H1 (cell line): ENCODE measurements at regions not wholly inside any gene's neighbourhood (a gene's known extent, or its start where the extent isn't known, plus 50 kb on each side); places are given as distances from the start of the nearest gene placed in this dataset.

Experiments used
- CTCF ChIA-PET: fragments of 300-600 bp; sonication (Branson Sonifier 250); formaldehyde crosslinking; loops from one replicate; lab custom pipeline; 2021; ENCODE audit not compliant: partially characterized antibody; lab: Charles Lee
- POLR2A ChIA-PET: fragments of 300-600 bp; sonication (Branson Sonifier 250); formaldehyde crosslinking; loops from one replicate; lab custom pipeline; 2021; ENCODE audit warnings: inconsistent platforms; ENCODE audit not compliant: partially characterized antibody; lab: Charles Lee
- DNase-seq, 2 experiments: peaks; one replicate each; pipeline versions ENCODE4 v3.0.0 to v3.0.0-alpha.2; 2010 to 2022; ENCODE audit warnings: low spot score in 2 of 2, low read depth in 1 of 2, mixed read lengths in 1 of 2
- FAIRE-seq: peaks from 2 replicates; lab custom pipeline; 2011; peaks lifted over from hg19 to GRCh38; lab: Jason Lieb, UNC
- H2AFZ ChIP-seq: 2 replicates; pipeline ENCODE4 v1.8.1; 2012; ENCODE audit warnings: low read length, inconsistent platforms
- H2AK5ac ChIP-seq: 2 replicates; pipeline ENCODE4 v1.6.1; 2013; ENCODE audit warnings: low read depth, low read length
- H2BK120ac ChIP-seq: replicated peaks from 2 replicates; pipeline ENCODE3; 2013; ENCODE audit warnings: low read depth, low read length, inconsistent platforms
- H2BK12ac ChIP-seq: 2 replicates; pipeline ENCODE4 v1.6.1; 2013; ENCODE audit warnings: low read depth, low read length
- H2BK15ac ChIP-seq: 2 replicates; pipeline ENCODE4 v1.6.1; 2013; ENCODE audit warnings: low read length
- H2BK20ac ChIP-seq: 2 replicates; pipeline ENCODE4 v1.6.1; 2013; ENCODE audit warnings: low read length
- H2BK5ac ChIP-seq: 2 replicates; pipeline ENCODE4 v1.6.1; 2013; ENCODE audit warnings: low read depth, low read length
- H3K14ac ChIP-seq: 2 replicates; pipeline ENCODE4 v1.6.1; 2013; ENCODE audit warnings: inconsistent platforms; ENCODE audit not compliant: insufficient read length
- H3K18ac ChIP-seq: 2 replicates; pipeline ENCODE4 v1.6.1; 2013; ENCODE audit warnings: low read length; ENCODE audit errors: extremely low read depth
- H3K23ac ChIP-seq: 2 replicates; pipeline ENCODE4 v1.6.1; 2013; ENCODE audit warnings: inconsistent platforms; ENCODE audit not compliant: insufficient read length
- H3K23me2 ChIP-seq: 2 replicates; pipeline ENCODE4 v1.6.1; 2013; ENCODE audit warnings: low read depth, low read length
- H3K27ac ChIP-seq: 2 replicates; pipeline ENCODE4 v1.6.1; 2011; ENCODE audit warnings: low read depth, low read length, inconsistent platforms
- H3K27me3 ChIP-seq, 4 experiments: replicated peaks in 1 of 4; 1 replicate in 1 of 4; 2 replicates in 3 of 4; pipeline versions ENCODE4 v1.6.1 to v1.8.1; 2011 to 2013; ENCODE audit warnings: low read length in 3 of 4, mild to moderate bottlenecking in 3 of 4, inconsistent platforms in 2 of 4, mixed read lengths in 2 of 4, moderate library complexity in 1 of 4; ENCODE audit not compliant: control insufficient read depth in 3 of 4, insufficient read depth in 3 of 4; ENCODE audit errors: extremely low read depth in 1 of 4
- H3K36me3 ChIP-seq, 4 experiments: 2 replicates each; pipeline versions ENCODE4 v1.6.1 to v1.8.1; 2011 to 2013; ENCODE audit warnings: mild to moderate bottlenecking in 4 of 4, low read length in 3 of 4, moderate library complexity in 2 of 4, control low read depth in 1 of 4, inconsistent platforms in 1 of 4; ENCODE audit not compliant: insufficient read depth in 4 of 4, control insufficient read depth in 2 of 4
- H3K4ac ChIP-seq: replicated peaks from 2 replicates; pipeline ENCODE3; 2013; ENCODE audit warnings: low read length, low read depth, mixed read lengths, inconsistent platforms; ENCODE audit not compliant: insufficient read length
- H3K4me1 ChIP-seq, 4 experiments: replicated peaks in 1 of 4; 1 replicate in 1 of 4; 2 replicates in 3 of 4; pipeline versions ENCODE4 v1.6.1 to v1.8.1; 2011 to 2013; ENCODE audit warnings: low read length in 3 of 4, inconsistent platforms in 2 of 4, mixed read lengths in 1 of 4; ENCODE audit not compliant: insufficient read depth in 4 of 4, control insufficient read depth in 3 of 4
- H3K4me2 ChIP-seq, 2 experiments: 2 replicates each; pipeline versions ENCODE4 v1.6.1 to v1.8.1; 2011 to 2013; ENCODE audit warnings: low read depth in 2 of 2, low read length in 2 of 2, control low read depth in 1 of 2, inconsistent platforms in 1 of 2, mild to moderate bottlenecking in 1 of 2; ENCODE audit not compliant: insufficient read depth in 1 of 2
- H3K4me3 ChIP-seq, 4 experiments: fragments of 200-600, 300-600 bp in 1 of 4; sonication (generic), shearing (Covaris generic), sonication (Bioruptor Twin) in 1 of 4; 2 replicates each; pipeline versions ENCODE4 v1.5.1 to v1.8.1; 2011 to 2016; ENCODE audit warnings: low read length in 4 of 4, low read depth in 3 of 4, control low read depth in 2 of 4, inconsistent platforms in 2 of 4, mild to moderate bottlenecking in 2 of 4, mixed read lengths in 1 of 4, moderate library complexity in 1 of 4; ENCODE audit not compliant: insufficient read depth in 2 of 4; ENCODE audit errors: extremely low read depth in 1 of 4
- H3K56ac ChIP-seq: replicated peaks from 2 replicates; pipeline ENCODE3; 2013; ENCODE audit warnings: low read depth, mild to moderate bottlenecking, mixed read lengths, low read length, inconsistent platforms; ENCODE audit not compliant: insufficient read length
- H3K79me1 ChIP-seq: 2 replicates; pipeline ENCODE4 v1.6.1; 2013; ENCODE audit warnings: low read depth, low read length, control low read depth
- H3K79me2 ChIP-seq, 2 experiments: 2 replicates each; pipeline versions ENCODE4 v1.6.1 to v1.8.1; 2012 to 2013; ENCODE audit warnings: low read length in 2 of 2, mild to moderate bottlenecking in 2 of 2, inconsistent platforms in 1 of 2; ENCODE audit not compliant: insufficient read depth in 2 of 2, control insufficient read depth in 1 of 2
- H3K9ac ChIP-seq, 4 experiments: replicated peaks in 1 of 4; 1 replicate in 1 of 4; 2 replicates in 3 of 4; pipeline versions ENCODE4 v1.6.1 to v1.8.1; 2011 to 2013; ENCODE audit warnings: low read depth in 3 of 4, low read length in 3 of 4, control low read depth in 2 of 4, mild to moderate bottlenecking in 2 of 4, moderate library complexity in 2 of 4, inconsistent platforms in 1 of 4; ENCODE audit errors: extremely low read depth in 1 of 4
- H3K9me3 ChIP-seq, 2 experiments: 2 replicates each; pipeline versions ENCODE4 v1.6.1 to v1.8.1; 2012 to 2013; ENCODE audit warnings: mild to moderate bottlenecking in 2 of 2, moderate library complexity in 2 of 2, control low read depth in 1 of 2, inconsistent platforms in 1 of 2, low read depth in 1 of 2, low read length in 1 of 2, mixed read lengths in 1 of 2; ENCODE audit not compliant: insufficient read depth in 2 of 2
- H4K20me1 ChIP-seq, 2 experiments: replicated peaks in 1 of 2; 2 replicates each; pipeline versions ENCODE3 to v1.8.1; 2011 to 2013; ENCODE audit warnings: inconsistent platforms in 2 of 2, low read length in 2 of 2, mild to moderate bottlenecking in 1 of 2; ENCODE audit not compliant: insufficient read depth in 2 of 2, control insufficient read depth in 1 of 2
- H4K5ac ChIP-seq: 2 replicates; pipeline ENCODE4 v1.6.1; 2013; ENCODE audit warnings: low read length, low read depth, mixed read lengths, inconsistent platforms; ENCODE audit not compliant: insufficient read length
- H4K8ac ChIP-seq: 2 replicates; pipeline ENCODE4 v1.8.0; 2013; ENCODE audit warnings: mild to moderate bottlenecking, moderate library complexity, low read length, inconsistent platforms; ENCODE audit not compliant: insufficient read depth; ENCODE audit errors: extremely low read depth
- H4K91ac ChIP-seq: replicated peaks from 2 replicates; pipeline ENCODE3; 2013; ENCODE audit warnings: low read length, mixed read lengths, inconsistent platforms; ENCODE audit not compliant: insufficient read length
- ATF3 ChIP-seq: IDR thresholded peaks from 2 replicates; pipeline ENCODE4 v1.6.1; 2011; ENCODE audit warnings: low read depth, mild to moderate bottlenecking, low read length; ENCODE audit not compliant: insufficient read depth
- CBX8 ChIP-seq: fragments of 300-800, 300-1000 bp; sonication (generic); IDR thresholded peaks from 2 replicates; pipeline ENCODE4 v1.7.1; 2016; ENCODE audit warnings: low read depth, low read length, borderline replicate concordance
- RFX5 ChIP-seq: IDR thresholded peaks from 2 replicates; pipeline ENCODE4 v1.6.1; 2011; ENCODE audit warnings: low read depth, low read length, improper control_type of control experiment, borderline replicate concordance
- TBP ChIP-seq: IDR thresholded peaks from 2 replicates; pipeline ENCODE4 v1.6.1; 2011; ENCODE audit warnings: low read depth, low read length, improper control_type of control experiment
- WGBS, 2 experiments: shearing (Covaris generic) in 1 of 2; methylation state at CpG; one replicate each; pipeline versions ENCODE4 v1.1.6 to v1.1.7; 2013 to 2015; ENCODE audit warnings: low lambda C conversion rate in 2 of 2, mixed read lengths in 2 of 2, inconsistent platforms in 1 of 2, low coverage in 1 of 2, missing lambda C conversion rate in 1 of 2; ENCODE audit not compliant: insufficient replicate concordance in 2 of 2, insufficient coverage in 1 of 2, insufficient read length in 1 of 2; ENCODE audit errors: extremely low coverage in 1 of 2, missing lambda C conversion rate in 1 of 2; 5-methylcytosine and 5-hydroxymethylcytosine counted together
- TF ChIP-seq, protein P1 (sequence below): IDR thresholded peaks from 2 replicates; pipeline ENCODE4 v1.6.1; 2012; ENCODE audit warnings: low read length, inconsistent platforms

- Histone ChIP-seq H3K9me3 (no peaks in the 10 kb centered on the region), H4K20me1 (no peaks in the 10 kb centered on the region), H4K8ac (no peak overlapping the region), H2BK15ac (no peak overlapping the region), H2AK5ac (no peak overlapping the region), H3K79me1 (no peaks in the 10 kb centered on the region), H2BK5ac (no peak overlapping the region), H3K79me2 (no peaks in the 10 kb centered on the region), H3K4ac (no peak overlapping the region), H2BK20ac (no peak overlapping the region), H2AFZ (no peak overlapping the region), H3K36me3 (no peaks in the 10 kb centered on the region)
- CTCF ChIA-PET: interaction anchor here (0.6 kb wide), 1 partner anchor 14 kb away, joined by 3 read pairs; no protein-coding TSS in a partner anchor
- 95% methylated on average over 3 of the region's 3 CpGs; no CpG with 5 or more reads in 1 of the 2 experiments for WGBS, 2 experiments
- TF ChIP-seq, protein P1, sequence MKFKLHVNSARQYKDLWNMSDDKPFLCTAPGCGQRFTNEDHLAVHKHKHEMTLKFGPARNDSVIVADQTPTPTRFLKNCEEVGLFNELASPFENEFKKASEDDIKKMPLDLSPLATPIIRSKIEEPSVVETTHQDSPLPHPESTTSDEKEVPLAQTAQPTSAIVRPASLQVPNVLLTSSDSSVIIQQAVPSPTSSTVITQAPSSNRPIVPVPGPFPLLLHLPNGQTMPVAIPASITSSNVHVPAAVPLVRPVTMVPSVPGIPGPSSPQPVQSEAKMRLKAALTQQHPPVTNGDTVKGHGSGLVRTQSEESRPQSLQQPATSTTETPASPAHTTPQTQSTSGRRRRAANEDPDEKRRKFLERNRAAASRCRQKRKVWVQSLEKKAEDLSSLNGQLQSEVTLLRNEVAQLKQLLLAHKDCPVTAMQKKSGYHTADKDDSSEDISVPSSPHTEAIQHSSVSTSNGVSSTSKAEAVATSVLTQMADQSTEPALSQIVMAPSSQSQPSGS: no peak
- TF ChIP-seq RFX5 (no peak), ATF3 (no peak), TBP (no peak), CBX8 (no peak)
- TF ChIP-seq, all 59 proteins: peak for 0
- no peak overlapping the region for H3K14ac ChIP-seq
- DNase-seq (no peak), FAIRE-seq (no peak)
- H3K27ac ChIP-seq: no peak overlapping the region
- H3K4me1 ChIP-seq: no peaks in the 10 kb centered on the region
- H3K18ac ChIP-seq: no peak overlapping the region
- no peak overlapping the region for H3K9ac ChIP-seq
- no peak overlapping the region for H3K23ac ChIP-seq
- POLR2A ChIA-PET: no interaction called here
- H4K5ac ChIP-seq: no peak overlapping the region
- H3K4me3 ChIP-seq: no peak overlapping the region
- H2BK120ac ChIP-seq: no peak overlapping the region
- no peak overlapping the region for H4K91ac ChIP-seq
- no peaks in the 10 kb centered on the region; a peak in 1 of 7 replicates for H3K27me3 ChIP-seq
- no peak overlapping the region for H3K4me2 ChIP-seq
- H3K56ac ChIP-seq: no peak overlapping the region
- no peak overlapping the region for H2BK12ac ChIP-seq
- H3K23me2 ChIP-seq: no peaks in the 10 kb centered on the region
Observed at GRCh38 chr16:9463461-9463860, 372.0 kb downstream of the HAPSTR1 start.
